SIG-M5 treated with dmso at 0.1 percent for 504 hours (cell line): ENCODE measurements at regions not wholly inside any gene's neighbourhood (a gene's known extent, or its start where the extent isn't known, plus 50 kb on each side); places are given as distances from the start of the nearest gene placed in this dataset.
"Not testable (repeated sequence)": the region's sequence is repeated elsewhere in the genome, so short reads cannot be mapped to it uniquely, and the experiment has no call there.

Experiments
- DNase-seq: peaks from one replicate; lab custom pipeline; 2025; ENCODE audit not compliant: unreplicated experiment; lab: John Stamatoyannopoulos, UW

DNA sequence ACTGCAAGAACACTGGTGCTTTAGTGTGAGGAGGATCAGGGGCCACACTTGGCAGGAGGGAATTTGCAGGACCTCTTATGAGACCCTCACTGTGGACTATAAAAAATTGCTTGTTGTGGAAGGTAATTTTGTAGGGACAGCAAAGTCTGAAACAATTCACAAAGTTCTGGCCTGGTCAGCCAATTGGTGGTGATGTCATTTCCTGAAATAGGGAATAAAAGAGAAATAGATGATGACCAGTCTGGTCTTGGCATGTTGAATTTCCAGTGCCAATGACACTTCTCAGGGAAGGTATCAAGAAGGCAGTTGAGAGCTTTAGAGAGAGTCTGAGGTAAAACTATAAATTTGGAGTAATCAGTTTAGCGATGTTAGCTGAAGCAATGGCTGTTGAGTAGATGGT lies 129.3 kb upstream of the LMNTD1 start:
- no peak for DNase-seq

DNA sequence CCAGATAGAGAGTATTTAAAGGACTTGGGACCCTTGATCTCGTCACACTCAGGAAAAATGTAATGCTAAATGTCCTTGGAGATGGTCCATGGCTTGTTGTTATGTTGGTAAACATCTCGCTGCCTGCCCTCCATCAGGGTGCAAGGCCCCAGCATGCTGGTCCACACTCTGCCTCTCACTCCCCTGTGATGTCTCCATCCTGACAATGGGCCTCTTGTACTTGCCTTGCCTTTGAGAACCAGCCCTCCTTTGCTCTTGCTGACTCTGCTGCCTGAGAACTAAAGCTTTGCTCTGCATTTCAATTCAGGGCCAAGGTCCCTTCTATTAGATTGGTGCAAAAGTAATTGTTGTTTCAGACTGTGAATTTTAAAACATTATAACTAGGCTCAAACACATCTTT lies 131.0 kb upstream of the LMNTD1 start:
- DNase-seq, result no peak

DNA sequence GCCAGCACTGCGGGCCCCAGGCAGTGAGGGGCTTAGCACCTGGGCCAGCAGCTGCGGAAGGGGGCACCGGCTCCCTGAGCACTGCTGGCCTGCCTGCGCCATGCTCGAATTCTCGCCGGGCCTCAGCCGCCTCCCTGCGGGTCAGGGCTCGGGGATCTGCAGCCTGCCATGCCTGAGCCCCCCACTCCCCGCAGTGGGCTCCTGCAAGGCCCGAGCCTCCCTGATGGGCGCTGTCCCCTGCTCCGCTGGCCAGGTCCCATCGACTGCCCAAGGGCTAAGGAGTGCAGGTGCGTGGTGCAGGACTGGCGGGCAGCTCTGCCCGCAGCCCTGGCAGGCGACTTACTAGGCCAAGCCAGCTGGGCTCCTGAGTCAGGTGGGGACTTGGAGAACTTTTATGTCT lies 133.3 kb upstream of the LMNTD1 start:
- no peak for DNase-seq

DNA sequence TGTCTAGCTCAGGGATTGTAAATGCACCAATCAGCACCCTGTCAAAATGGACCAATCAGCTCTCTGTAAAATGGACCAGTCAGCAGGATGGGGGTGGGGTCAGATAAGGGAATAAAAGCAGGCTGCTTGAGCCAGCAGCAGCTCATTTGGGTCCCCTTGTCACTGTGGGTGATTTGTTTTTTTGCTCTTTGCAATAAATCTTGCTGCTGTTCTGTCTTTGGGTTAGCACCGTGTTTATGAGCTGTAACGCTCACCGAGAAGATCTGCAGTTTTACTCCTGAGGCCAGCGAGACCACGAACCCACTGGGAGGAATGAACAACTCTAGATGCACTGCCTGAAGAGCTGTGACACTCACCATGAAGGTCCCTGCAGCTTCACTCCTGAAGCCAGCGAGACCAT lies 134.1 kb upstream of the LMNTD1 start:
- DNase-seq, result no peak

DNA sequence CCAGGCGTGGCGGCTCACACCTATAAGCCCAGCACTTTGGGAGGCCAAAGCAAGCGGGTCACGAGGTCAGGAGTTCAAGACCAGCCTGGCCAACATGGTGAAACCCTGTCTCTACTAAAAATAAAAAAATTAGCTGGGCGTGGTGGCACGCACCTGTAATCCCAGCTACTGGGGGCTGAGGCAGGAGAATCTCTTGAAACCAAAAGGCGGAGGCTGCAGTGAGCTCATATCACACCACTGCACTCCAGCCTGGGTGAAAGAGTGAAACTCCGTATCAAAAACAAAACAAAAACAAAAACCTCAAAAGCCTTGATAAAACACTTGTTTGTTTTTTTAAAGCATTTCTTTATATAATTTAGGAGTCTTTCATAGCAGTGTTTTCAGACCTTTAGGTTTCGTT lies 135.8 kb upstream of the LMNTD1 start:
- DNase-seq, result not testable (repeated sequence)

DNA sequence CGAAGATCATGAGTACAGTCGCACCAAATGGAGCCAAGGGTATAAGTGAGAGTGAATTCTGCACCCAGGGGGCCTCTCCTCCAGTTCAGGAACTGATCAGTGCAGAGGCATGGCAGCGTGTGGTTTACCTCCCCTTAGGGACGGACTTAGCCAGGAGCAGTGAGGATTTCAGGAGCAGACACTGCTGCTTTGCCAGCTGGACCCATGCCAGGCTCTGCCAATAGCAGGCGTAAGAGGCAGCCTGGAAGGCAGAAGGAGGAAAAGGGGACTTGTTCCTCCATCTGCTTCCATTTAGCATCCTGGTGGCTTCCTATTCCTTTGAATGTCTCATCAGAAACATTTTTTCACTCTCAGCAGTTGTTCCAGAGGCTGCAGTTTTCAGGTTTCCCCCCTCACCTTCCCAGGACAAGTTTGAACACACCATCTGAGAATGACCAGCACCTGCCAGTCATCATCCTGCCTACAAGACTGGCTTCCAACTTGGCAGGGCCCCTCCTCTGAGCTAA lies 137.0 kb upstream of the LMNTD1 start:
- no peak for DNase-seq

DNA sequence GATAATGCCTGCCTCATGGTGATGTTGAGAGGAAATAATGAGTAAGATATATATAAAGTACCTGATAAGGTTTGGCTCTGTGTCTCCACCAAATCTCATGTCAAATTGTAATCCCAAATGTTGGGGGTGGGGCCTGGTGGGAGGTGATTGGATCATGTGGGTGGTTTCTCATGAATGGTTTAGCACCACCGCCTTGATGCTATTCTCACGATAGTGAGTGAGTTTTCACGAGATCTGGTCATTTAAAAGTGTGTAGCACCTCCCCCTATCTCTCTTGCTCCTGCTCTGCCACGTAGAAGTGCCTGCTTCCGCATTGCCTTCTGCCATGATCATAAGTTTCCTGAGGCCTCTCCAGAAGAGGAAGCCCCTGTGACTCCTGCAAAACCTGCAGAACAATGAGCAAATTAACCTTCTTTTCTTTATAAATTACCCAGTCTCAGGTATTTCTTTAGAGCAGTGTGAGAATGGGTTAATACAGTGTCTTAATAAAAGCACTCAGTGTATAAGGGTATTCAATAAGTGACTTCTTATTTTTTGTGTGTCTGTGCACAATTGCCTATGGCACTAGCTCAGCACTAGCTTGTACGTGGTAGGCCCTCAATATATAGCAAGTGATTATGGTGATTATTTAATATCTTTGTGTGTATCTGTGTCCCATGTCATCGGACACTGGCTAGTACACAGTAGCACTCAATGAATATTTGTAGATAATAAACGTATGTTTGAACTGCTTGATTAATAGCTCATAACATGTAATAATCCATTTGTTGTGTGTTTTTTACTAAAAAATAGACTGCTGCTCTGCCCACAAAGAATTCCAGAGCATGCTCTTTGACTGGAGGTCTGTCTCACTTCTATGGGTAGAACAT lies 138.1 kb upstream of the LMNTD1 start:
- DNase-seq, result no peak

DNA sequence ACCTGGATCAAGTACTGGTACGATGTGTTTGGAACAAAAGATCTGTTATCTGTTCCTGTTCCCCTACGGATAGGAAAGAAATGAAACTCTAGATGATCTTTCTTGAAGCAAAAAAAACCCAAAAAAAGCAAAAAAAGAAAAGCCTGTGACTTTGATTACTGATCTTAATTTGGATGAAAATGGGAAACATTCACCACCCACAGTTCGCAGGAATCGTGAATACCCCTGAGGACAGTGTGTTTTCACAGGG lies 138.7 kb upstream of the LMNTD1 start:
- no peak for DNase-seq

DNA sequence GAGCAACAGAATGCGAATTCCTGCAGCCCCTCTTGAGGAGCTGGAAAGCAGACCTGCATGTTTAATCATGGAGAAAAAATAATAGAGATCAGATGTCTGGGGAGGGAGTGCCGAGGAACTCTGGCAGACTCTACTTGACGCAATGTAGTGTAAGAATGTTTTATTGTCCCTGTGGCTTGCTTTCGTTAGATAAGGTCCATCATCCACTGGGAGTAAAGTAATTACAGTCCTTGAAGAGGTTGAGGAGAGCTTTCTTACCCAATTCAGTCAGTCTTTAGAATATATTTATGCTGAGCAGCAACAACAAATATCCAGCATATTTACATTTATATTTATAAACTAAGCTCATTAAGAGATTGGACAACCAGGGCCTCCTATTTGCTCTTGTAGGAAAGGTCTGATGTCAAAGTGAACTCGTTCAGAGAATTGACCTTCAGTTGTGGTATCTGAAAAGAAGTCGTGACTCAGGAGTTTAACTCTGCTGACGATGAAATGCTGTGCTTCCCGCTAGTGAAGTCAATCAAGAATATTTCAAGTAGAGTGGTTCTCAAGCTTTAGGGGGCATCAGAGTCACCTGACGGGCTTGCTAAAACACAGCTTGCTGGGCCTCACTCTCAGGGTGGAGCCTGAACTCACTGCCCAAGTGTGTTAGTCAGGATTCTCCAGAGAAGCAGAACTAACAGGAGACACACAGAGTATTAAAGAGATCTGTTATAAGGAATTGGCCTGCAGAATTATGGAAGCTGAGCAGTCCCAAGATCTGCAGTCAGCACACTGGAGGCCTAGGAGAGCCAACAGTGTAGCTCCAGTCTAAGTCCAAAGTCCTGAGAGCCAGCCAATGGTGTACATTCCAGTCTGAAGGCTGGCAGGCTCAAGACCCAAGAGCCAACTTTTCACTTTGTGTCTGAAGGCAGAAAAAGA lies 139.3 kb upstream of the LMNTD1 start:
- no peak for DNase-seq

DNA sequence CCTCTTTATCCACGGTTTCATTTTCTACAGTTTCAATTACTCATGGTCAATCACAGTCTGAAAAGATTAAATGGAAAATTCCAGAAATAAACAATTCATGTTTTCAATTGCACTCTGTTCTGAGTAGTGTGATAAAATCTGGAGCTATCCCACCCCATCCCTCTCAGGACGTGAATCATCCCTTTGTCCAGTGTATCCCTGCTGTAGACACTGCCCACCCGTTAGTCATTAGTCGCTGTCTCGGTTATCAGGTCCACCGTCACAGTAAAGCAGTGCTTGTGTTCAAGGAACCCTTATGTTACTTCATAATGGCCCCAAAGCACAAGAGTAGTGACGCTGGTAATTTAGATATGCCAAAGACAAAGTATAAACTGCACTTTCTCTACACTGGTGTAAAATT lies 141.0 kb upstream of the LMNTD1 start:
- DNase-seq, result no peak

DNA sequence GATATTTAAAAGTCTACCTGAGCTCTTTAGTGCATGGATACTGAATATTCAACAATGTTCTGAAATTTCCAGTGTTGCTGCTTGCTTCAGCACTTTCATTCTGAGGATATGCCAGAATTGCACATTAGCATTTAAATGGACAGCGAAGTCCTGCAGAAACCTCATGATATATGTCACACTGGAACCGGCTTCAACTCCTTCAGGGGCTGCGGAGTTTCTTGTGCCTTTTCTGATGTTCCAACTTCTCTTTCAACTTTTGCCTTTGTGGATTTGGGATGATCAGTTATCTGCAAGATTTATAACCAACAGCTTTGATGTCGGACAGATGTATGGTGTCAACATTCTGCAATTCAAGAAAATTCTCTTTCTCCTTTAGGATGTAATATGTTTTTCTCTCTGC lies 142.5 kb upstream of the LMNTD1 start:
- no peak for DNase-seq

DNA sequence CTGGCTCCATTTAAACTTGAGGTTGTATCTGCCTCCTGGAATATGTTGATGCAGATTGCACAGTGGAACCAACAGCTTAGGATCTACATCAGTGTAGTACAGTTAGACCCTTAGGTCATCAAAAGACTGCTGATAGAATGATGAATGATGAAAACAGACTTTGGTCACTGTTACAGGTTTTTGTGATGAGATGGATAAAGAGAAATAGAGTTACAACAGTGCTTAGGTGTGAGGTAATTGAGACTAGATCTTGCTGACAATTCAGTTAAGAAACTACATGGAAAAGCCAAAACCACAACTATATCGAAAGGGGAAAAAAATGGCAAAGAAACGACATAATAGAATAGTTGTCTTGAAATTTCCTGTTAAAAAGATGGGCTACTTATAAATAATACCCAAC lies 145.7 kb upstream of the LMNTD1 start:
- DNase-seq, result no peak

DNA sequence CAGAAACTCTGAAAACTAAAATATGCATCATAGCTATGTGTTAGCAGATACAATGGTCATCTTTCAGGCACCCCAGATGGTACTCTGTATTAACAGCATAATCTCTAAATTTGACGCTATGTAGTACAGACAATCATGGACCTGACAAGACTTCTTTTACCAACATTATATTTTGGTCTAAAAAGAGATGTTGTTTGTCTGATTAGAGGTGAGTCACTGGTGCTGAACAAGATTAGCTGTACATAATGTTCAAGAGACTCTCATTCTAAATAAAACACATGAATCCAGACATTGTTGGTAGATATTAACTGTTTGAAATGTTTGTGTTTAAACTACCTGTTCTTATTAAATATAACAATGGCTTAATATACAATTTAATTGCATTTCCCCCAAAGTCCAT lies 146.4 kb upstream of the LMNTD1 start:
- no peak for DNase-seq

DNA sequence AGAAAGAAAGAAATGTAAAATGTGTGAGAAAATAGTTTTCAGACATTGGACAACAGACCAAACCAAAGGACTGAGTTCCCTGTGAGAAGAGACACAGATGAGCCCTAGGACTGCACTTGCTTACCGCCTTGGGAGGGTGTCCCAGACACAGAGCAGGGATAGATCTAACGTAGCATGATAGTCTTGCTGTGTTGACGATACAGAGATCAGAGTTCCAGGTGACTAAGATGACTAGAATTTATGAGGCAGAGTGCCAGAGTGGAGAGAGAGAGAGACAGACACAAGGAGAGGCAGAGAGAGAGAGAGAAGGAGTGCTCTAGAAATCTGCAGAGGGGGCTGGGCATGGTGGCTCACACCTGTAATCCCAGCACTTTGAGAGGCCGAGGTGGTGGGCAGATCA lies 148.2 kb upstream of the LMNTD1 start:
- no peak for DNase-seq

DNA sequence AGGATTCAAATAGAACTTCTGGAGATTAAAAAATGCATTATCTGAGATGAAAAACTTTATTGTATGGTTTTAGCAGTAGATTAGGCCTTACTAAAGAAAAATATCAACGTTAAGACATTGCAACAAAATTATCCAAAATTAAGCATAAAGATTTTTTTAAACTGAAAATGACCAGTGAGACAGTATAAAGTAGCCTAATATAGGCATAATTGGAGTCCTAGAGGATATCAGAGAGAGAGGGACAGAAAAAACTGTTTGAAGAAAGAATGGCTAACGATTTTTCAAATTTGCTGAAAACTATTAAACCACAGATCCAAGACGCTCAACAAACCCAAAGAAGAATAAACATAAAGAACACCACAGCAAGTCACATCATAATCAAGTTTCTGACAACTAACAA lies 149.5 kb upstream of the LMNTD1 start:
- DNase-seq, result no peak

DNA sequence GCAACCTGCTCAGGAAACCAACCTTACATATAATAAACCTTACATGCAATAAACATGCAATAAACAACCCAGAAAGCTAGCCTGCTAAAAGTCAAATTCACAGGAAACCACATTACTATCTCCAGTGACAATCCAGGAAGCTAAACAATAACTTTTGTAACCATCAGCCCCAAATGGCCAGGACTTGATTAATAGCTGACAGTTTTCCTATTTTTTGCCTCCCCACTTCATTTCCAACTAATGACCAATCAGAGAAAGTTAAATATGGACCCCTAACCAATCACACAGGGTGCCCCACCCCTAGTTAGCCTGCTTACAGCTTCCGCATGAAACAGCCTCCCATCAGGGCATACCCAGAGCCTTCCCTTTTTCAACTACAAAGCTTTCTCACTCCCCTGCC lies 152.2 kb upstream of the LMNTD1 start:
- DNase-seq, result no peak

DNA sequence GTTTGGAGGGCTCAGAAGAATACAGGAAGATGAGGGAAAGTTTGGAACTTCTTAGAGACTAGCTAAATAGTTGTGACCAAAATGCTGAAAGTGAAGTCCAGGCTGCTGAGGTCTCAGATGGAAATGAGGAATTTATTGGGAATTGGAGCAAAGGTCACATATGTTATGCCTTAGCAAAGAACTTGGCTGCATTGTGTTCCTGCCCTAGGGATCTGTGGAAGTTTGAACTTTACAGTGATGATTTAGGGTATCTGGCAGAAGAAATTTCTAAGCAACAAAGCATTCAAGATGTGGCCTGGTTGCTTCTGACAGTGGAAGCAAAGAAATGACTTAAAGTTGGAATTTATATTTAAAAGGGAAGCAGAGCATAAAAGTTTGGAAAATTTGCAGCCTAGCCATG lies 153.6 kb upstream of the LMNTD1 start:
- not testable (repeated sequence) for DNase-seq

DNA sequence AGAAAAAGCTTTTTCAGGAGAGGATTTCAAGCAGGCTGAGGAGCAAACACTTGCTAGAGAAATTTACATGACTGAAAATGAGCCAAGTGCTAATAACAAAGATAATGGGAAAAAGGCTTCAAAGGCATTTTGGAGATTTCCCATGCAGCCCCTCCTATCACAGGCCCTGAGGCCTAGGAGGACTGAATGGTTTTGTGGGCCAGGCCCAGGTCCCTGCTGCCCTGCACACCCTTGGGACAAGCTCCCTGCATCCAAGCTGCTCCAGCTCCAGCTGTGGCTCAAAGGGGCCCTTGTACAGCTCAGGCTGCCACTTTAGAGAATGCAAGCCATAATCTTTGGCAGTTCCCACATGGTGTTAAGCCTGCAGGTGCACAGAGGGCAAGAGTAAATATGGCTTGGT lies 154.0 kb upstream of the LMNTD1 start:
- DNase-seq, result no peak

DNA sequence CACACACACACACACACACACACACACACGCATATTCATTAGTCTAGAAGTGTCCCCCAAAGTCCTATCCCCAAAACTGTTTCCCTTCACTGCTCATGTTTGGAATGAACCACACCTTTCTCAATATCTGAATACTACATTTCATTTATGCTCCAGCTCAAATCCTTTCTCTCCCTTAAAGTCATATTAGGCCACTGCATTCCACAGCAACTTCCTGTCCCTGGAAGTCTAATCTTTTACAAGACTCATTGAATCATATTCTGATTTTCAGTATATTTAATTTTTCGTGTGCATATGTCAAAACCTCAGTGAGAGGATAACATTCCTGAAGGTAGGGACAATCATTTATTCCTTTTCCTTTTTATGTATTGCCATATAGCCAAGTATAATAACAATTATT lies 155.6 kb upstream of the LMNTD1 start:
- no peak for DNase-seq

DNA sequence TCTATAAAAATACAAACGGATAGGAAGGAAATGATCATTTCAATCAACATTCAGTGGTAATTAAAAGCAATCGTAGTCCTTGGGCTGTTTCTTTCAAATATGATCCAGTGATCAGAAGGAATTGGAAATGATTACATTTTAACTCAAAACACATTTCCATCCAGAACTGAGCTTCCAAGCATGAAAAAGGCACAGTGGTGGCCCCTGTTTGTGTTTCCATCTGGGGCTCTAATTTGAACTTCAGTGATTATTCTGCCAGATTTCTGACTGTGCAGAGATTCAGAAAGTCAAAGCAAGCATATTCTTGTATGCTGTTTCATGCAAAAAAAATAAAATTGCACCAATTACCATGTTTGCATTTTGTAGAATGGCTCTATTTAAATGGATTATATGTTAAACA lies 157.0 kb upstream of the LMNTD1 start:
- DNase-seq, result no peak

DNA sequence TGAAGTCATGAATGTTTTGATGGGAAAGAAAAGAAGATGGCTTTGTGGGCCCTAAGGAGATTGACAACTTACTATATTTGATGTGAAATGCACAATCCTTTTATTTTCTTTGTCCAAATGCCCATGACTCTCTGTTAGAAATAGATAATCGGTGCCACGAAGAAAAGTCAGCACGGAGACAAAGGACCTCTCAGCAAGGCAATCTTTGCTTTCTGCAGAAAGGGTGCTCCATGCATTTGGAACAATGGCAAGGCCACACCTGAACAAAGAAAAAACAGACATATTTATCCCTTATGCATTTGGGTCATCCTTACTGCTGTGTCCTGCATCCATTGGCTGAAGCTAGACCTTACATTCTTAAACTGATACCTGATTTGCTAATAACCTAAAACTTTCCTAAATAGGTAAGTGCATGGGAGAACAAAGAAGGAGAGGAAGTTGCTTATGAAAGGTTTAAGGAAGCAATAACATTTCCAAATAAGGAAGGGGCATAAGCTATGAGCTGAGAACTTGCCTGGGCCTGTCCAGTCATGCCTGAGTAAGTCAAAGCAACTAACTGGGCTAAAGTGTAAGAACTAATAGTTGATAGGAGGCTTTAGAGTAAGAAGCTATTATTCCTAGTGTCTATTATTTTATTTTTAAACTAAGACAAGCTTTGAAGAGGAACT lies 158.0 kb upstream of the LMNTD1 start:
- not testable (repeated sequence) for DNase-seq

DNA sequence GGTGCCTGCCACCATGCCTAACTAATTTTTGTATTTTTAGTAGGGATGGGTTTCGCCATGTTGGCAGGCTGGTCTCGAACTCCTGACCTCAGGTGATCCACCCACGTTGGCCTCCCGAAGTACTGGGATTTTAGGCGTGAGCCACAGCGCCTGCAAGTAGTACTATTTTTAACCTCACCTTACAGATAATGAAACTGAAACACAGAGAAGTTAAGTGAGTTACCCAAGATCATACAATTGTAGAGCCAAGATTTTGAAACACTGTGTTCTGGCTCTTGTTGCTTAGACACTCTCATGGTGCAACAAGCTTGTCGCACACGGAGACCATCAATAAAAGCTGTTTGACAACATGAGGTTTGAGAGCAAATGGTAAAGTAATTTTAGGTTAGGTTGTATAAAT lies 159.1 kb upstream of the LMNTD1 start:
- DNase-seq, result peak; percentile 12
